SK-N-SH (cell line): ENCODE measurements at regions not wholly inside any gene's neighbourhood (a gene's known extent, or its start where the extent isn't known, plus 50 kb on each side); places are given as distances from the start of the nearest gene placed in this dataset.

ENCODE experiments used
- CTCF ChIA-PET: fragments of 300-600, 350-600 bp; formaldehyde crosslinking; extraction: SDS; loops from one replicate; lab custom pipeline; 2021; lab: Yijun Ruan, JAX
- POLR2A ChIA-PET: fragments of 350-600 bp; sonication (Branson Sonifier 250); formaldehyde crosslinking; extraction: SDS; loops from one replicate; lab custom pipeline; 2020; ENCODE audit warnings: antibody characterized with exemption, inconsistent platforms; lab: Yijun Ruan, JAX
- DNase-seq: peaks from one replicate; pipeline ENCODE4 v3.0.0; 2012
- H2AFZ ChIP-seq: fragments of 200-600 bp; sonication (generic); 2 replicates; pipeline ENCODE4 v1.8.1; 2016; ENCODE audit warnings: antibody characterized with exemption, mild to moderate bottlenecking, low read depth
- H3F3A ChIP-seq: fragments of 200-600 bp; sonication (generic); replicated peaks from 2 replicates; pipeline ENCODE3; 2016; ENCODE audit warnings: antibody characterized with exemption, mild to moderate bottlenecking; ENCODE audit not compliant: insufficient read depth
- H3K27ac ChIP-seq, 2 experiments: fragments of 200-500 bp in 1 of 2; fragments of 200-600 bp in 1 of 2; sonication (Bioruptor generic) in 1 of 2; sonication (generic), shearing (Covaris generic) in 1 of 2; 2 replicates each; pipeline versions ENCODE4 v1.5.1 to v1.6.1; 2014 to 2016; ENCODE audit warnings: low read depth in 2 of 2, inconsistent platforms in 1 of 2, low read length in 1 of 2, mild to moderate bottlenecking in 1 of 2, mixed read lengths in 1 of 2
- H3K27me3 ChIP-seq: fragments of 200-600 bp; sonication (generic), shearing (Covaris generic); 2 replicates; pipeline ENCODE4 v1.6.1; 2016; ENCODE audit warnings: mixed run types; ENCODE audit not compliant: insufficient read depth
- H3K36me3 ChIP-seq, 2 experiments: fragments of 200-500 bp in 1 of 2; fragments of 200-600 bp in 1 of 2; sonication (Bioruptor generic) in 1 of 2; sonication (generic) in 1 of 2; replicated peaks in 1 of 2; 2 replicates each; pipeline versions ENCODE3 to v1.5.1; 2014 to 2016; ENCODE audit warnings: low read length in 1 of 2, mild to moderate bottlenecking in 1 of 2; ENCODE audit not compliant: insufficient read depth in 2 of 2, control insufficient read depth in 1 of 2
- H3K4me1 ChIP-seq, 2 experiments: fragments of 200-500 bp in 1 of 2; fragments of 200-600 bp in 1 of 2; sonication (Bioruptor generic) in 1 of 2; sonication (generic), shearing (Covaris generic) in 1 of 2; 2 replicates each; pipeline versions ENCODE4 v1.5.1 to v1.6.1; 2014 to 2016; ENCODE audit warnings: low read depth in 1 of 2, low read length in 1 of 2, mixed run types in 1 of 2; ENCODE audit not compliant: insufficient read depth in 2 of 2, control insufficient read depth in 1 of 2
- H3K4me2 ChIP-seq: fragments of 200-600 bp; sonication (generic), shearing (Covaris generic); 2 replicates; pipeline ENCODE4 v1.6.1; 2017; ENCODE audit warnings: mixed run types
- H3K4me3 ChIP-seq, 2 experiments: fragments of 200-500 bp in 1 of 2; fragments of 200-600 bp in 1 of 2; sonication (Bioruptor generic) in 1 of 2; sonication (generic), shearing (Covaris generic) in 1 of 2; 2 replicates each; pipeline versions ENCODE4 v1.5.1 to v1.8.1; 2014 to 2016; ENCODE audit warnings: low read depth in 2 of 2, inconsistent platforms in 1 of 2, low read length in 1 of 2, mild to moderate bottlenecking in 1 of 2, mixed read lengths in 1 of 2, moderate library complexity in 1 of 2
- H3K79me2 ChIP-seq: fragments of 200-600 bp; sonication (generic); 2 replicates; pipeline ENCODE4 v1.8.1; 2017; ENCODE audit warnings: mild to moderate bottlenecking; ENCODE audit not compliant: insufficient read depth
- H3K9ac ChIP-seq: fragments of 200-600 bp; sonication (generic); 2 replicates; pipeline ENCODE4 v1.6.1; 2017; ENCODE audit warnings: mixed run types
- H3K9me2 ChIP-seq: fragments of 200-600 bp; sonication (generic); 2 replicates; pipeline ENCODE4 v1.6.1; 2017; ENCODE audit warnings: mixed run types
- H3K9me3 ChIP-seq: fragments of 200-600 bp; sonication (generic); 2 replicates; pipeline ENCODE4 v1.6.1; 2017; ENCODE audit warnings: mixed run types, mild to moderate bottlenecking, moderate library complexity
- H4K20me1 ChIP-seq: fragments of 200-600 bp; sonication (generic); 2 replicates; pipeline ENCODE4 v1.6.1; 2017; ENCODE audit warnings: mild to moderate bottlenecking, mixed run types; ENCODE audit not compliant: insufficient read depth
- ELF1 ChIP-seq: IDR thresholded peaks from 2 replicates; pipeline ENCODE4 v1.4.0; 2012
- EP300 ChIP-seq, 2 experiments: IDR thresholded peaks; 2 replicates each; pipeline versions ENCODE4 v1.4.0 to v1.6.1; 2012; ENCODE audit warnings: borderline replicate concordance in 1 of 2, low read depth in 1 of 2, low read length in 1 of 2
- GABPA ChIP-seq: IDR thresholded peaks from 2 replicates; pipeline ENCODE4 v1.4.0; 2012; ENCODE audit warnings: low read depth, mild to moderate bottlenecking
- IRF3 ChIP-seq: fragments of 150-350 bp; IDR thresholded peaks from 2 replicates; pipeline ENCODE4 v1.6.1; 2016; ENCODE audit warnings: mild to moderate bottlenecking, low read depth, low read length
- MEF2A ChIP-seq: IDR thresholded peaks from 2 replicates; pipeline ENCODE4 v1.4.0; 2012; ENCODE audit warnings: low read depth, borderline replicate concordance
- MXI1 ChIP-seq: IDR thresholded peaks from 2 replicates; pipeline ENCODE4 v1.6.1; 2012; ENCODE audit warnings: mild to moderate bottlenecking, low read depth, low read length, improper control_type of control experiment
- NRF1 ChIP-seq: IDR thresholded peaks from 2 replicates; pipeline ENCODE4 v1.6.1; 2012; ENCODE audit warnings: low read depth, mild to moderate bottlenecking, low read length
- RFX5 ChIP-seq: IDR thresholded peaks from 2 replicates; pipeline ENCODE4 v1.6.1; 2012; ENCODE audit warnings: mild to moderate bottlenecking, improper control_type of control experiment, low read length
- RXRA ChIP-seq: IDR thresholded peaks from 2 replicates; pipeline ENCODE4 v1.4.0; 2012; ENCODE audit warnings: low read depth, mild to moderate bottlenecking, borderline replicate concordance
- SIN3A ChIP-seq: IDR thresholded peaks from 2 replicates; pipeline ENCODE4 v1.6.1; 2012; ENCODE audit warnings: low read depth, mild to moderate bottlenecking, low read length, moderate library complexity, borderline replicate concordance
- TAF1 ChIP-seq: IDR thresholded peaks from 2 replicates; pipeline ENCODE4 v1.6.1; 2012; ENCODE audit warnings: low read depth, mild to moderate bottlenecking, low read length, moderate library complexity, borderline replicate concordance
- YY1 ChIP-seq: IDR thresholded peaks from 2 replicates; pipeline ENCODE4 v1.4.0; 2012; ENCODE audit warnings: low read depth, mild to moderate bottlenecking
- ZBTB33 ChIP-seq: IDR thresholded peaks from 2 replicates; pipeline ENCODE4 v1.4.0; 2012; ENCODE audit warnings: low read depth, borderline replicate concordance
- WGBS: methylation state at CpG from one replicate; pipeline ENCODE4 v1.1.6; 2017; ENCODE audit warnings: low lambda C conversion rate; 5-methylcytosine and 5-hydroxymethylcytosine counted together
- TF ChIP-seq, protein P1 (sequence below): IDR thresholded peaks from 2 replicates; pipeline ENCODE4 v1.4.0; 2012; ENCODE audit warnings: low read depth, borderline replicate concordance
- TF ChIP-seq, protein P2 (sequence below): IDR thresholded peaks from 2 replicates; pipeline ENCODE4 v1.6.1; 2012; ENCODE audit warnings: mild to moderate bottlenecking, low read depth, low read length, moderate library complexity
- TF ChIP-seq, protein P3 (sequence below): fragments of 200-600 bp; sonication (generic); IDR thresholded peaks from 2 replicates; pipeline ENCODE4 v1.6.1; 2017; ENCODE audit warnings: antibody characterized with exemption, mild to moderate bottlenecking, moderate library complexity

DNA sequence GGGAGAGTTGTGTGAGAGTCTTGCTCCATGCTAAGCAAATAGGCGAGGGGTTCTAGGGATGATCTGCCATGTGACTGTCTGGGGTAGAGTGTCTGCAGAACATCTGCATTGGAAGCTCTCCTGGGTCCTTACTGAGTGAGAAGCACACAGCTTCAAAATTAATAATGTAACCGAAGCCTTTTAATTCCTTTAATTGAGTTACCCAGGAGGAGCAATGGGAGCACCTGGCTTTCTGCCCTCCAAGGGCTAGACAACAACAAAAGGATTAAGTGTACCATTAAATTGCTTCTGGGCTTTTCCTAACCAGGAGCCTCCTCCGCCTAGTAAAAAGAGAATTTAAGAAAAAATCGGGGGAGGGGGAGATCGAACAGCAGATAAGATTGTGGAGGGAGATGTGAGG lies 102.0 kb upstream of the TBX20 start (continued):
- TF ChIP-seq IRF3 (no peak), RFX5 (no peak), TAF1 (no peak), EP300 (IDR thresholded peaks at IDR 0.05; ENCODE audit: borderline replicate concordance in 1 of 2, low read depth in 1 of 2, low read length in 1 of 2) (no peak), MXI1 (no peak), YY1 (no peak), NRF1 (no peak), ZBTB33 (no peak), ELF1 (no peak), MEF2A (no peak), GABPA (no peak), RXRA (no peak)
- TF ChIP-seq, protein P1, sequence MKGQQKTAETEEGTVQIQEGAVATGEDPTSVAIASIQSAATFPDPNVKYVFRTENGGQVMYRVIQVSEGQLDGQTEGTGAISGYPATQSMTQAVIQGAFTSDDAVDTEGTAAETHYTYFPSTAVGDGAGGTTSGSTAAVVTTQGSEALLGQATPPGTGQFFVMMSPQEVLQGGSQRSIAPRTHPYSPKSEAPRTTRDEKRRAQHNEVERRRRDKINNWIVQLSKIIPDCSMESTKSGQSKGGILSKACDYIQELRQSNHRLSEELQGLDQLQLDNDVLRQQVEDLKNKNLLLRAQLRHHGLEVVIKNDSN, result no peak
- TF ChIP-seq, all 33 proteins: peak for 0

- no peaks in the 10 kb centered on the region for H3K79me2 ChIP-seq
- no peak overlapping the region for H3K27ac ChIP-seq
- POLR2A ChIA-PET, result no interaction called here
- H3K4me1 ChIP-seq, result peaks cover 0 to 22% of the 10 kb centered on the region in 2 experiments; a peak in 2 of 4 replicates
- H3K9me2 ChIP-seq, result no peaks in the 10 kb centered on the region
- H3K9me3 ChIP-seq, result no peaks in the 10 kb centered on the region
- no peak for DNase-seq
- H2AFZ ChIP-seq, result no peak overlapping the region
- H3K27me3 ChIP-seq, result no peaks in the 10 kb centered on the region
- WGBS, result 31% methylated on average over 2 of the region's 2 CpGs
- CTCF ChIA-PET, result interaction anchor here (0.9 to 3.4 kb wide), 7 partner anchors 9 to 169 kb away, joined by 3 to 13 read pairs (median 4); no protein-coding TSS in a partner anchor
- H4K20me1 ChIP-seq, result no peaks in the 10 kb centered on the region
- H3K4me3 ChIP-seq, result no peak overlapping the region
- no peaks in the 10 kb centered on the region for H3F3A ChIP-seq
- H3K36me3 ChIP-seq, result no peaks in the 10 kb centered on the region
- H3K9ac ChIP-seq, result no peak overlapping the region
- TF ChIP-seq, protein P2, sequence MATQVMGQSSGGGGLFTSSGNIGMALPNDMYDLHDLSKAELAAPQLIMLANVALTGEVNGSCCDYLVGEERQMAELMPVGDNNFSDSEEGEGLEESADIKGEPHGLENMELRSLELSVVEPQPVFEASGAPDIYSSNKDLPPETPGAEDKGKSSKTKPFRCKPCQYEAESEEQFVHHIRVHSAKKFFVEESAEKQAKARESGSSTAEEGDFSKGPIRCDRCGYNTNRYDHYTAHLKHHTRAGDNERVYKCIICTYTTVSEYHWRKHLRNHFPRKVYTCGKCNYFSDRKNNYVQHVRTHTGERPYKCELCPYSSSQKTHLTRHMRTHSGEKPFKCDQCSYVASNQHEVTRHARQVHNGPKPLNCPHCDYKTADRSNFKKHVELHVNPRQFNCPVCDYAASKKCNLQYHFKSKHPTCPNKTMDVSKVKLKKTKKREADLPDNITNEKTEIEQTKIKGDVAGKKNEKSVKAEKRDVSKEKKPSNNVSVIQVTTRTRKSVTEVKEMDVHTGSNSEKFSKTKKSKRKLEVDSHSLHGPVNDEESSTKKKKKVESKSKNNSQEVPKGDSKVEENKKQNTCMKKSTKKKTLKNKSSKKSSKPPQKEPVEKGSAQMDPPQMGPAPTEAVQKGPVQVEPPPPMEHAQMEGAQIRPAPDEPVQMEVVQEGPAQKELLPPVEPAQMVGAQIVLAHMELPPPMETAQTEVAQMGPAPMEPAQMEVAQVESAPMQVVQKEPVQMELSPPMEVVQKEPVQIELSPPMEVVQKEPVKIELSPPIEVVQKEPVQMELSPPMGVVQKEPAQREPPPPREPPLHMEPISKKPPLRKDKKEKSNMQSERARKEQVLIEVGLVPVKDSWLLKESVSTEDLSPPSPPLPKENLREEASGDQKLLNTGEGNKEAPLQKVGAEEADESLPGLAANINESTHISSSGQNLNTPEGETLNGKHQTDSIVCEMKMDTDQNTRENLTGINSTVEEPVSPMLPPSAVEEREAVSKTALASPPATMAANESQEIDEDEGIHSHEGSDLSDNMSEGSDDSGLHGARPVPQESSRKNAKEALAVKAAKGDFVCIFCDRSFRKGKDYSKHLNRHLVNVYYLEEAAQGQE, result no peak
- TF ChIP-seq SIN3A (no peak), GABPA (no peak)
- TF ChIP-seq, protein P3, sequence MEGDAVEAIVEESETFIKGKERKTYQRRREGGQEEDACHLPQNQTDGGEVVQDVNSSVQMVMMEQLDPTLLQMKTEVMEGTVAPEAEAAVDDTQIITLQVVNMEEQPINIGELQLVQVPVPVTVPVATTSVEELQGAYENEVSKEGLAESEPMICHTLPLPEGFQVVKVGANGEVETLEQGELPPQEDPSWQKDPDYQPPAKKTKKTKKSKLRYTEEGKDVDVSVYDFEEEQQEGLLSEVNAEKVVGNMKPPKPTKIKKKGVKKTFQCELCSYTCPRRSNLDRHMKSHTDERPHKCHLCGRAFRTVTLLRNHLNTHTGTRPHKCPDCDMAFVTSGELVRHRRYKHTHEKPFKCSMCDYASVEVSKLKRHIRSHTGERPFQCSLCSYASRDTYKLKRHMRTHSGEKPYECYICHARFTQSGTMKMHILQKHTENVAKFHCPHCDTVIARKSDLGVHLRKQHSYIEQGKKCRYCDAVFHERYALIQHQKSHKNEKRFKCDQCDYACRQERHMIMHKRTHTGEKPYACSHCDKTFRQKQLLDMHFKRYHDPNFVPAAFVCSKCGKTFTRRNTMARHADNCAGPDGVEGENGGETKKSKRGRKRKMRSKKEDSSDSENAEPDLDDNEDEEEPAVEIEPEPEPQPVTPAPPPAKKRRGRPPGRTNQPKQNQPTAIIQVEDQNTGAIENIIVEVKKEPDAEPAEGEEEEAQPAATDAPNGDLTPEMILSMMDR, result no peak
- TF ChIP-seq, all 33 proteins: peak for 0
- no peak overlapping the region for H3K4me2 ChIP-seq
Measured at GRCh38 chr7:35355199-35355598, 101.3 kb upstream of the TBX20 start.
